ENCODE measurements at regions not wholly inside any gene's neighbourhood (a gene's known extent, or its start where the extent isn't known, plus 50 kb on each side); places are given as distances from the start of the nearest gene placed in this dataset.

- TF ChIP-seq REST (IDR thresholded peaks at IDR 0.05) (no peak), CTCF (IDR thresholded peaks at IDR 0.05; ENCODE audit: low read depth, low read length, missing input control) (no peak), JUND (IDR thresholded peaks at IDR 0.05) (no peak), HNF4G (IDR thresholded peaks at IDR 0.05) (no peak)
Measured at GRCh38 chr11:10625982-10626311, 57.5 kb upstream of the LYVE1 start.

All from liver (tissue), 3 donors.